Prostate gland (tissue), 2 donors: ENCODE measurements at regions not wholly inside any gene's neighbourhood (a gene's known extent, or its start where the extent isn't known, plus 50 kb on each side); places are given as distances from the start of the nearest gene placed in this dataset.

Experiments
- DNase-seq: peaks from one replicate; pipeline ENCODE4 v3.0.0-alpha.2; 2019; ENCODE audit warnings: low spot score
- H3K27ac ChIP-seq, 2 donors: fragments of 200-600 bp; sonication (generic); 2 replicates each; pipeline ENCODE4 v1.5.1; 2017 to 2019
- H3K27me3 ChIP-seq: fragments of 200-600 bp; sonication (generic); replicated peaks from 2 replicates; pipeline ENCODE4 v1.5.1; 2019; ENCODE audit not compliant: insufficient read depth
- H3K36me3 ChIP-seq, 2 donors: fragments of 200-600 bp; sonication (generic); 1 replicate in 1 of 2; 2 replicates in 1 of 2; pipeline versions ENCODE4 v1.5.1 to v1.8.1; 2017 to 2019
- H3K4me1 ChIP-seq: fragments of 200-600 bp; sonication (generic); replicated peaks from 2 replicates; pipeline ENCODE4 v1.5.1; 2019
- H3K4me3 ChIP-seq, 2 donors: fragments of 200-600 bp; sonication (generic); 2 replicates each; pipeline ENCODE4 v1.5.1; 2017 to 2019
- H3K9me3 ChIP-seq: fragments of 200-600 bp; sonication (generic); 2 replicates; pipeline ENCODE4 v1.5.1; 2017
- CTCF ChIP-seq, 4 experiments: fragments of 200-600 bp in 2 of 4; fragments of 450-650 bp in 2 of 4; sonication (generic) in 2 of 4; IDR thresholded peaks; 1 replicate in 3 of 4; 2 replicates in 1 of 4; pipeline ENCODE4 v1.5.1; 2016 to 2019; ENCODE audit warnings: antibody characterized with exemption in 4 of 4, mild to moderate bottlenecking in 2 of 4, moderate library complexity in 2 of 4
- POLR2A ChIP-seq: fragments of 450-650 bp; IDR thresholded peaks from one replicate; pipeline ENCODE4 v1.6.1; 2016; ENCODE audit warnings: antibody characterized with exemption, mild to moderate bottlenecking
- POLR2AphosphoS5 ChIP-seq: sonication (generic); formaldehyde crosslinking; IDR thresholded peaks from one replicate; pipeline ENCODE4 v1.6.1; 2017; ENCODE audit warnings: antibody characterized with exemption
- WGBS: methylation state at CpG from one replicate; pipeline ENCODE4 v1.1.5; 2018; 5-methylcytosine and 5-hydroxymethylcytosine counted together
- intact Hi-C: fragments of 100-400 bp; cut with DNase I; formaldehyde crosslinking; loops from one replicate; pipeline ENCODE4 v1.14.2; 2022

- TF ChIP-seq POLR2A (no peak), POLR2AphosphoS5 (no peak), CTCF (IDR thresholded peaks at IDR 0.05) (no peak)
- no peaks in the 10 kb centered on the region for H3K9me3 ChIP-seq
- H3K27me3 ChIP-seq: no peaks in the 10 kb centered on the region
- no peak overlapping the region for H3K27ac ChIP-seq
- H3K4me1 ChIP-seq: no peaks in the 10 kb centered on the region
- no peaks in the 10 kb centered on the region for H3K36me3 ChIP-seq
- WGBS: 73% methylated on average over 6 of the region's 6 CpGs
- no peak overlapping the region for H3K4me3 ChIP-seq
- intact Hi-C loops: no loop called here
- DNase-seq: no peak
Observed at GRCh38 chr1:90201467-90202358, 206.8 kb downstream of the ZNF326 start.

- H3K9me3 ChIP-seq: no peaks in the 10 kb centered on the region
- H3K27ac ChIP-seq: no peak overlapping the region
- 63% methylated on average over 5 of the region's 5 CpGs for WGBS
- TF ChIP-seq CTCF (IDR thresholded peaks at IDR 0.05) (no peak), POLR2AphosphoS5 (no peak), POLR2A (no peak)
- intact Hi-C loops: no loop called here
- DNase-seq: no peak
- H3K36me3 ChIP-seq: no peaks in the 10 kb centered on the region
- no peak overlapping the region for H3K4me3 ChIP-seq
- H3K4me1 ChIP-seq: no peaks in the 10 kb centered on the region
- no peaks in the 10 kb centered on the region for H3K27me3 ChIP-seq
Observed at GRCh38 chr1:90200646-90201205, 205.8 kb downstream of the ZNF326 start.

- Histone ChIP-seq H3K9me3 (no peaks in the 10 kb centered on the region), H3K27me3 (no peaks in the 10 kb centered on the region), H3K27ac (no peak overlapping the region), H3K4me1 (no peaks in the 10 kb centered on the region), H3K4me3 (no peak overlapping the region), H3K36me3 (no peaks in the 10 kb centered on the region)
- intact Hi-C loops: no loop called here
- DNase-seq: no peak
- 21% methylated on average over 13 of the region's 13 CpGs for WGBS
- no peak for TF ChIP-seq POLR2A
- TF ChIP-seq POLR2AphosphoS5: no peak
- no peak for TF ChIP-seq CTCF (IDR thresholded peaks at IDR 0.05)
Observed at GRCh38 chr1:90198616-90199332, 203.9 kb downstream of the ZNF326 start.

GRCh38 chr1:90193116-90193515, 198.2 kb downstream of the ZNF326 start:
- no peaks in the 10 kb centered on the region for H3K9me3 ChIP-seq
- no peaks in the 10 kb centered on the region for H3K27me3 ChIP-seq
- intact Hi-C loops: no loop called here
- 90% methylated on average over 6 of the region's 6 CpGs for WGBS
- no peak for TF ChIP-seq POLR2A
- TF ChIP-seq CTCF (IDR thresholded peaks at IDR 0.05): no peak
- no peak for TF ChIP-seq POLR2AphosphoS5
- H3K4me3 ChIP-seq: no peak overlapping the region
- DNase-seq: no peak
- no peaks in the 10 kb centered on the region for H3K36me3 ChIP-seq
- no peaks in the 10 kb centered on the region for H3K4me1 ChIP-seq
- no peak overlapping the region for H3K27ac ChIP-seq
